CD8-positive, alpha-beta memory T cell (primary cell): ENCODE measurements at regions not wholly inside any gene's neighbourhood (a gene's known extent, or its start where the extent isn't known, plus 50 kb on each side); places are given as distances from the start of the nearest gene placed in this dataset.

Experiments used
- CTCF ChIA-PET: fragments of 350-600 bp; sonication (Branson Sonifier 250); formaldehyde crosslinking; loops from one replicate; lab custom pipeline; 2021; ENCODE audit warnings: antibody characterized with exemption; lab: Charles Lee
- POLR2A ChIA-PET: fragments of 350-600 bp; sonication (Branson Sonifier 250); formaldehyde crosslinking; loops from one replicate; lab custom pipeline; 2021; ENCODE audit warnings: antibody characterized with exemption; lab: Charles Lee
- DNase-seq, 5 donors: peaks; one replicate each; pipeline versions ENCODE4 v3.0.0 to v3.0.0-alpha.2; 2020 to 2022; ENCODE audit warnings: mixed read lengths in 1 of 5
- H3K27ac ChIP-seq: one replicate; pipeline ENCODE4 v1.7.0; 2013; ENCODE audit warnings: low read depth, mild to moderate bottlenecking, low read length, moderate library complexity
- H3K27me3 ChIP-seq: 2 replicates; pipeline ENCODE4 v1.7.0; 2013; ENCODE audit warnings: low read length, mild to moderate bottlenecking; ENCODE audit not compliant: insufficient read depth, poor library complexity, severe bottlenecking
- H3K36me3 ChIP-seq: 2 replicates; pipeline ENCODE4 v1.7.0; 2013; ENCODE audit warnings: mild to moderate bottlenecking, low read length, moderate library complexity; ENCODE audit not compliant: insufficient read depth
- H3K4me1 ChIP-seq: 2 replicates; pipeline ENCODE4 v1.7.0; 2013; ENCODE audit warnings: mild to moderate bottlenecking, low read length, moderate library complexity; ENCODE audit not compliant: insufficient read depth
- H3K4me3 ChIP-seq: 2 replicates; pipeline ENCODE4 v1.7.0; 2013; ENCODE audit warnings: mild to moderate bottlenecking, low read length
- H3K9me3 ChIP-seq: 2 replicates; pipeline ENCODE4 v1.7.0; 2013; ENCODE audit warnings: mild to moderate bottlenecking, low read length
- H3K27ac Mint-ChIP-seq, 8 donors: one replicate each; pipeline ENCODE4 v1.8.0; 2020 to 2021; ENCODE audit warnings: mixed read lengths in 8 of 8, mild to moderate bottlenecking in 6 of 8, inconsistent platforms in 3 of 8, moderate library complexity in 3 of 8
- H3K27me3 Mint-ChIP-seq, 2 donors: one replicate each; pipeline ENCODE4 v1.8.0; 2020 to 2021; ENCODE audit warnings: mixed read lengths in 2 of 2, mild to moderate bottlenecking in 1 of 2, moderate library complexity in 1 of 2
- H3K36me3 Mint-ChIP-seq, 3 donors: one replicate each; pipeline ENCODE4 v1.8.0; 2020 to 2021; ENCODE audit warnings: mixed read lengths in 3 of 3, inconsistent platforms in 1 of 3, mild to moderate bottlenecking in 1 of 3
- H3K4me1 Mint-ChIP-seq, 3 donors: one replicate each; pipeline ENCODE4 v1.8.0; 2020 to 2021; ENCODE audit warnings: mixed read lengths in 3 of 3, inconsistent platforms in 1 of 3, mild to moderate bottlenecking in 1 of 3
- H3K4me3 Mint-ChIP-seq, 7 donors: one replicate each; pipeline ENCODE4 v1.8.0; 2020 to 2021; ENCODE audit warnings: mixed read lengths in 7 of 7, mild to moderate bottlenecking in 6 of 7, moderate library complexity in 4 of 7, inconsistent platforms in 2 of 7
- H3K9me3 Mint-ChIP-seq, 5 donors: one replicate each; pipeline ENCODE4 v1.8.0; 2020 to 2022; ENCODE audit warnings: mixed read lengths in 5 of 5, mild to moderate bottlenecking in 3 of 5, moderate library complexity in 2 of 5, inconsistent platforms in 1 of 5

GRCh38 chr5:92729088-92729487, 851.9 kb downstream of the NR2F1-AS1 start:
- H3K27ac Mint-ChIP-seq: no peak overlapping the region
- H3K4me3 ChIP-seq: no peak overlapping the region
- no peaks in the 10 kb centered on the region for H3K4me1 Mint-ChIP-seq
- H3K4me1 ChIP-seq: no peaks in the 10 kb centered on the region
- CTCF ChIA-PET: no interaction called here
- H3K27ac ChIP-seq: no peak overlapping the region
- H3K36me3 Mint-ChIP-seq: no peaks in the 10 kb centered on the region
- no peak for DNase-seq
- peaks cover 0 to 28% (median 3%) of the 10 kb centered on the region in 5 donors for H3K9me3 Mint-ChIP-seq
- no peaks in the 10 kb centered on the region for H3K9me3 ChIP-seq
- H3K27me3 Mint-ChIP-seq: no peaks in the 10 kb centered on the region
- no peaks in the 10 kb centered on the region for H3K27me3 ChIP-seq
- peak overlapping the region in 1 of 7 donors; percentile 23 for H3K4me3 Mint-ChIP-seq
- no peaks in the 10 kb centered on the region for H3K36me3 ChIP-seq
- POLR2A ChIA-PET: no interaction called here

GRCh38 chr5:92715946-92716520, 865.0 kb downstream of the NR2F1-AS1 start:
- no peaks in the 10 kb centered on the region for H3K36me3 ChIP-seq
- no peaks in the 10 kb centered on the region for H3K9me3 ChIP-seq
- H3K4me1 Mint-ChIP-seq: no peaks in the 10 kb centered on the region
- no peaks in the 10 kb centered on the region for H3K36me3 Mint-ChIP-seq
- ChIA-PET CTCF (no interaction called here), POLR2A (no interaction called here)
- no peak overlapping the region for H3K27ac Mint-ChIP-seq
- H3K4me3 Mint-ChIP-seq: no peak overlapping the region
- no peaks in the 10 kb centered on the region for H3K27me3 ChIP-seq
- H3K4me1 ChIP-seq: no peaks in the 10 kb centered on the region
- no peak overlapping the region for H3K4me3 ChIP-seq
- peaks cover 0 to 2% (median 0%) of the 10 kb centered on the region in 5 donors for H3K9me3 Mint-ChIP-seq
- H3K27me3 Mint-ChIP-seq: no peaks in the 10 kb centered on the region
- no peak overlapping the region for H3K27ac ChIP-seq
- DNase-seq: no peak

- Histone ChIP-seq H3K27me3 (no peaks in the 10 kb centered on the region), H3K36me3 (no peaks in the 10 kb centered on the region), H3K4me1 (no peaks in the 10 kb centered on the region), H3K27ac (no peak overlapping the region), H3K4me3 (no peak overlapping the region), H3K9me3 (no peaks in the 10 kb centered on the region)
- Mint-ChIP-seq H3K27ac (no peak overlapping the region), H3K27me3 (no peaks in the 10 kb centered on the region), H3K9me3 (peaks cover 0 to 10% (median 4%) of the 10 kb centered on the region in 5 donors), H3K4me3 (no peak overlapping the region), H3K4me1 (no peaks in the 10 kb centered on the region), H3K36me3 (no peaks in the 10 kb centered on the region)
- POLR2A ChIA-PET: no interaction called here
- DNase-seq: no peak
- CTCF ChIA-PET: no interaction called here
These were observed 867.2 kb downstream of the NR2F1-AS1 start for GRCh38 chr5:92713826-92714225.

- DNase-seq: no peak
- Mint-ChIP-seq H3K27me3 (no peaks in the 10 kb centered on the region), H3K4me3 (no peak overlapping the region), H3K27ac (no peak overlapping the region), H3K9me3 (peaks cover 0 to 15% (median 5%) of the 10 kb centered on the region in 5 donors), H3K4me1 (no peaks in the 10 kb centered on the region), H3K36me3 (no peaks in the 10 kb centered on the region)
- Histone ChIP-seq H3K27me3 (no peaks in the 10 kb centered on the region), H3K36me3 (no peaks in the 10 kb centered on the region), H3K27ac (no peak overlapping the region), H3K4me1 (no peaks in the 10 kb centered on the region), H3K4me3 (no peak overlapping the region), H3K9me3 (no peaks in the 10 kb centered on the region)
- ChIA-PET CTCF (no interaction called here), POLR2A (no interaction called here)
These were observed 867.7 kb downstream of the NR2F1-AS1 start for GRCh38 chr5:92713335-92713743.

GRCh38 chr5:92711956-92712355, 869.1 kb downstream of the NR2F1-AS1 start:
- POLR2A ChIA-PET: no interaction called here
- CTCF ChIA-PET: no interaction called here
- peaks cover 0 to 21% (median 5%) of the 10 kb centered on the region in 5 donors for H3K9me3 Mint-ChIP-seq

GRCh38 chr5:92704590-92704989, 876.4 kb downstream of the NR2F1-AS1 start:
- Mint-ChIP-seq H3K4me3 (no peak overlapping the region), H3K9me3 (peaks cover 5 to 29% (median 6%) of the 10 kb centered on the region in 5 donors), H3K27me3 (no peaks in the 10 kb centered on the region), H3K36me3 (no peaks in the 10 kb centered on the region), H3K4me1 (no peaks in the 10 kb centered on the region), H3K27ac (no peak overlapping the region)
- DNase-seq: no peak
- POLR2A ChIA-PET: no interaction called here
- no peaks in the 10 kb centered on the region for H3K27me3 ChIP-seq
- no peaks in the 10 kb centered on the region for H3K9me3 ChIP-seq
- no peaks in the 10 kb centered on the region for H3K36me3 ChIP-seq
- no peak overlapping the region for H3K4me3 ChIP-seq
- CTCF ChIA-PET: no interaction called here
- H3K4me1 ChIP-seq: no peaks in the 10 kb centered on the region
- no peak overlapping the region for H3K27ac ChIP-seq

More at GRCh38 chr5:92711956-92712355, 869.1 kb downstream of the NR2F1-AS1 start:
- H3K9me3 ChIP-seq: no peaks in the 10 kb centered on the region
- no peaks in the 10 kb centered on the region for H3K4me1 Mint-ChIP-seq
- H3K27ac Mint-ChIP-seq: no peak overlapping the region
- no peaks in the 10 kb centered on the region for H3K27me3 ChIP-seq
- H3K27me3 Mint-ChIP-seq: no peaks in the 10 kb centered on the region
- no peaks in the 10 kb centered on the region for H3K36me3 Mint-ChIP-seq
- no peak overlapping the region for H3K4me3 Mint-ChIP-seq
- H3K36me3 ChIP-seq: no peaks in the 10 kb centered on the region
- no peak overlapping the region for H3K27ac ChIP-seq
- no peak for DNase-seq
- H3K4me1 ChIP-seq: no peaks in the 10 kb centered on the region
- no peak overlapping the region for H3K4me3 ChIP-seq

- Histone ChIP-seq H3K4me1 (no peaks in the 10 kb centered on the region), H3K27me3 (no peaks in the 10 kb centered on the region), H3K9me3 (no peaks in the 10 kb centered on the region), H3K36me3 (no peaks in the 10 kb centered on the region), H3K4me3 (no peak overlapping the region), H3K27ac (no peak overlapping the region)
- ChIA-PET POLR2A (no interaction called here), CTCF (no interaction called here)
- DNase-seq: no peak
- no peaks in the 10 kb centered on the region for H3K4me1 Mint-ChIP-seq
- peaks cover 4 to 31% (median 5%) of the 10 kb centered on the region in 5 donors for H3K9me3 Mint-ChIP-seq
- no peaks in the 10 kb centered on the region for H3K27me3 Mint-ChIP-seq
- no peak overlapping the region for H3K27ac Mint-ChIP-seq
- no peak overlapping the region for H3K4me3 Mint-ChIP-seq
- H3K36me3 Mint-ChIP-seq: no peaks in the 10 kb centered on the region
These were observed 877.0 kb downstream of the NR2F1-AS1 start for GRCh38 chr5:92703976-92704375.

- DNase-seq: no peak
- Histone ChIP-seq H3K27me3 (no peaks in the 10 kb centered on the region), H3K9me3 (no peaks in the 10 kb centered on the region), H3K4me3 (no peak overlapping the region), H3K36me3 (no peaks in the 10 kb centered on the region), H3K4me1 (no peaks in the 10 kb centered on the region), H3K27ac (no peak overlapping the region)
- no peak overlapping the region for H3K27ac Mint-ChIP-seq
- peaks cover 2 to 16% (median 3%) of the 10 kb centered on the region in 5 donors for H3K9me3 Mint-ChIP-seq
- no peaks in the 10 kb centered on the region for H3K27me3 Mint-ChIP-seq
- ChIA-PET POLR2A (no interaction called here), CTCF (no interaction called here)
- no peaks in the 10 kb centered on the region for H3K4me1 Mint-ChIP-seq
- no peaks in the 10 kb centered on the region for H3K36me3 Mint-ChIP-seq
- no peak overlapping the region for H3K4me3 Mint-ChIP-seq
These were observed 885.7 kb downstream of the NR2F1-AS1 start for GRCh38 chr5:92695123-92696003.
